ENCODE measurements at regions not wholly inside any gene's neighbourhood (a gene's known extent, or its start where the extent isn't known, plus 50 kb on each side); places are given as distances from the start of the nearest gene placed in this dataset.

- POLR2A ChIA-PET (ENCODE audit: partially characterized antibody) = no interaction called here
- Histone ChIP-seq H4K5ac (ENCODE audit: insufficient read length, low read depth, low read length) (no peak overlapping the region), H2AK5ac (ENCODE audit: low read depth, low read length) (no peak overlapping the region), H3K23ac (ENCODE audit: insufficient read length) (no peak overlapping the region), H4K20me1 (replicated peaks in 1 of 2; ENCODE audit: control insufficient read depth in 1 of 2, insufficient read depth in 2 of 2, low read length in 2 of 2) (no peaks in the 10 kb centered on the region), H3K4me3 (ENCODE audit: extremely low read depth in 1 of 4, insufficient read depth in 2 of 4, low read depth in 3 of 4, low read length in 4 of 4) (no peak overlapping the region), H3K4me2 (ENCODE audit: insufficient read depth in 1 of 2, low read depth in 2 of 2, low read length in 2 of 2) (no peak overlapping the region), H3K27ac (ENCODE audit: low read depth, low read length) (no peak overlapping the region), H3K4ac (replicated peaks; ENCODE audit: insufficient read length, low read depth, low read length) (no peak overlapping the region), H2BK5ac (ENCODE audit: low read depth, low read length) (no peak overlapping the region), H3K4me1 (replicated peaks in 1 of 4; ENCODE audit: control insufficient read depth in 3 of 4, insufficient read depth in 4 of 4, low read length in 3 of 4) (peaks cover 0 to 22% (median 13%) of the 10 kb centered on the region in 4 experiments; a peak in 6 of 7 replicates), H3K23me2 (ENCODE audit: low read depth, low read length) (no peaks in the 10 kb centered on the region), H2BK20ac (ENCODE audit: low read length) (no peak overlapping the region), H3K9ac (replicated peaks in 1 of 4; ENCODE audit: extremely low read depth in 1 of 4, low read depth in 3 of 4, low read length in 3 of 4) (no peak overlapping the region), H3K18ac (ENCODE audit: extremely low read depth, low read length) (no peak overlapping the region), H3K14ac (ENCODE audit: insufficient read length) (no peak overlapping the region), H2BK12ac (ENCODE audit: low read depth, low read length) (no peak overlapping the region), H3K9me3 (ENCODE audit: insufficient read depth in 2 of 2, low read depth in 1 of 2, low read length in 1 of 2) (no peaks in the 10 kb centered on the region), H3K36me3 (ENCODE audit: control insufficient read depth in 2 of 4, insufficient read depth in 4 of 4, low read length in 3 of 4) (no peaks in the 10 kb centered on the region), H3K27me3 (replicated peaks in 1 of 4; ENCODE audit: control insufficient read depth in 3 of 4, extremely low read depth in 1 of 4, insufficient read depth in 3 of 4, low read length in 3 of 4) (no peaks in the 10 kb centered on the region; a peak in 1 of 7 replicates), H4K8ac (ENCODE audit: extremely low read depth, insufficient read depth, low read length) (no peak overlapping the region), H2BK120ac (replicated peaks; ENCODE audit: low read depth, low read length) (no peak overlapping the region), H2AFZ (ENCODE audit: low read length) (no peak overlapping the region), H3K56ac (replicated peaks; ENCODE audit: insufficient read length, low read depth, low read length) (no peak overlapping the region), H2BK15ac (ENCODE audit: low read length) (no peak overlapping the region), H3K79me2 (ENCODE audit: control insufficient read depth in 1 of 2, insufficient read depth in 2 of 2, low read length in 2 of 2) (no peaks in the 10 kb centered on the region), H3K79me1 (ENCODE audit: low read depth, low read length) (no peaks in the 10 kb centered on the region), H4K91ac (replicated peaks; ENCODE audit: insufficient read length, low read length) (no peak overlapping the region)
- FAIRE-seq = no peak
- WGBS, 2 experiments (ENCODE audit: extremely low coverage in 1 of 2, insufficient coverage in 1 of 2, insufficient read length in 1 of 2, insufficient replicate concordance in 2 of 2, low coverage in 1 of 2, low lambda C conversion rate in 2 of 2, missing lambda C conversion rate in 1 of 2) = 93% methylated on average over 3 of the region's 6 CpGs; no CpG with 5 or more reads in 1 of the 2 experiments
- CTCF ChIA-PET (ENCODE audit: partially characterized antibody) = interaction anchor here (0.8 to 1.6 kb wide), 2 partner anchors 64 to 372 kb away, joined by 3 to 8 read pairs; no protein-coding TSS in a partner anchor
- DNase-seq (ENCODE audit: low read depth in 1 of 2, low spot score in 2 of 2) = no peak
- no peak for TF ChIP-seq NRF1 (IDR thresholded peaks at IDR 0.05; ENCODE audit: low read depth, low read length)
- no peak for TF ChIP-seq EZH2 (IDR thresholded peaks at IDR 0.05; ENCODE audit: low read depth, low read length, severe bottlenecking)
- TF ChIP-seq TAF1 (IDR thresholded peaks at IDR 0.05; ENCODE audit: low read depth, low read length) = no peak
- no peak for TF ChIP-seq CHD1 (IDR thresholded peaks at IDR 0.05; ENCODE audit: low read depth, low read length)
- no peak for TF ChIP-seq BCL11A (IDR thresholded peaks at IDR 0.05; ENCODE audit: low read depth in 2 of 2, low read length in 2 of 2)
- no peak for TF ChIP-seq JUN (IDR thresholded peaks at IDR 0.05; ENCODE audit: low read depth, low read length)
- TF ChIP-seq TAF7 (optimal IDR thresholded peaks at IDR 0.05; ENCODE audit: borderline replicate concordance, low read depth, low read length) = no peak
- no peak for TF ChIP-seq PHF8 (conservative IDR thresholded peaks at IDR 0.05; ENCODE audit: low read depth, low read length)
- TF ChIP-seq ATF2 (IDR thresholded peaks at IDR 0.05; ENCODE audit: low read length) = no peak
- no peak for TF ChIP-seq SRF (IDR thresholded peaks at IDR 0.05; ENCODE audit: low read depth, low read length)
Observed at GRCh38 chr21:43275421-43276211, 106.8 kb downstream of the CRYAA start.

Measured in H1 (cell line).